H1 (cell line): ENCODE measurements at regions not wholly inside any gene's neighbourhood (a gene's known extent, or its start where the extent isn't known, plus 50 kb on each side); places are given as distances from the start of the nearest gene placed in this dataset.

Experiments
- CEBPB ChIP-seq: IDR thresholded peaks from 2 replicates; pipeline ENCODE4 v1.6.1; 2012; ENCODE audit warnings: low read depth, low read length
- KDM4A ChIP-seq: IDR thresholded peaks from one replicate; pipeline ENCODE4 v1.7.1; 2012; ENCODE audit warnings: low read depth, mild to moderate bottlenecking, moderate library complexity, low read length, inconsistent platforms; ENCODE audit not compliant: severe bottlenecking
- KDM5A ChIP-seq: fragments of 200-600 bp; IDR thresholded peaks from 2 replicates; pipeline ENCODE4 v1.7.1; 2012; ENCODE audit warnings: mild to moderate bottlenecking, low read length, inconsistent platforms, mixed read lengths
- RBBP5 ChIP-seq: IDR thresholded peaks from 2 replicates; pipeline ENCODE4 v1.7.1; 2012; ENCODE audit warnings: low read depth, mild to moderate bottlenecking, inconsistent platforms, low read length, moderate library complexity, borderline replicate concordance
- RFX5 ChIP-seq: IDR thresholded peaks from 2 replicates; pipeline ENCODE4 v1.6.1; 2011; ENCODE audit warnings: low read depth, low read length, improper control_type of control experiment, borderline replicate concordance
- TF ChIP-seq, protein P1 (sequence below): fragments of 300-600 bp; sonication (generic); IDR thresholded peaks from 2 replicates; pipeline ENCODE4 v1.7.1; 2012; ENCODE audit warnings: low read length, moderate library complexity, mild to moderate bottlenecking, inconsistent platforms; ENCODE audit not compliant: insufficient replicate concordance
- TF ChIP-seq, protein P2 (sequence below): IDR thresholded peaks from 2 replicates; pipeline ENCODE4 v1.6.1; 2011; ENCODE audit warnings: low read length, improper control_type of control experiment

DNA sequence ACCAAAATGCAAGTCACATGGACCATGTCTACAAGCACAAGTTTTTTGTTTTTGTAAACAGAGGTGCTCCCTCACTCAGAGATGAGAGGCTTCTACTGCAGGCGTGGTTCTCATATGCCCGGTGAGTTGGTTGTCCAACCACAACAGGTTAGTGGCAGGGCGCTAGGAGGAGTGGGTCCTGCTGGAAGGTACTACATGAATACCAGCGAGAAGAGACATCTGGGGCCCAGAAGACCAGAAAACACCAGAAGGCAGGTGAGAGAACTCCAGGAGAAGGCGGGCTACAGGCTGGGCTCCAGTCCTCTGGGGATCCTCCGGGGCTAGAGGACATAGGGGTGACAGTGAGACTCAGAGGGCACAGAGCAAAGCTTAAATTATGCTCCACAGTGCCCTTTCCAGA, 366.5 kb downstream of the MATN1 start (continued):
- TF ChIP-seq, protein P1, sequence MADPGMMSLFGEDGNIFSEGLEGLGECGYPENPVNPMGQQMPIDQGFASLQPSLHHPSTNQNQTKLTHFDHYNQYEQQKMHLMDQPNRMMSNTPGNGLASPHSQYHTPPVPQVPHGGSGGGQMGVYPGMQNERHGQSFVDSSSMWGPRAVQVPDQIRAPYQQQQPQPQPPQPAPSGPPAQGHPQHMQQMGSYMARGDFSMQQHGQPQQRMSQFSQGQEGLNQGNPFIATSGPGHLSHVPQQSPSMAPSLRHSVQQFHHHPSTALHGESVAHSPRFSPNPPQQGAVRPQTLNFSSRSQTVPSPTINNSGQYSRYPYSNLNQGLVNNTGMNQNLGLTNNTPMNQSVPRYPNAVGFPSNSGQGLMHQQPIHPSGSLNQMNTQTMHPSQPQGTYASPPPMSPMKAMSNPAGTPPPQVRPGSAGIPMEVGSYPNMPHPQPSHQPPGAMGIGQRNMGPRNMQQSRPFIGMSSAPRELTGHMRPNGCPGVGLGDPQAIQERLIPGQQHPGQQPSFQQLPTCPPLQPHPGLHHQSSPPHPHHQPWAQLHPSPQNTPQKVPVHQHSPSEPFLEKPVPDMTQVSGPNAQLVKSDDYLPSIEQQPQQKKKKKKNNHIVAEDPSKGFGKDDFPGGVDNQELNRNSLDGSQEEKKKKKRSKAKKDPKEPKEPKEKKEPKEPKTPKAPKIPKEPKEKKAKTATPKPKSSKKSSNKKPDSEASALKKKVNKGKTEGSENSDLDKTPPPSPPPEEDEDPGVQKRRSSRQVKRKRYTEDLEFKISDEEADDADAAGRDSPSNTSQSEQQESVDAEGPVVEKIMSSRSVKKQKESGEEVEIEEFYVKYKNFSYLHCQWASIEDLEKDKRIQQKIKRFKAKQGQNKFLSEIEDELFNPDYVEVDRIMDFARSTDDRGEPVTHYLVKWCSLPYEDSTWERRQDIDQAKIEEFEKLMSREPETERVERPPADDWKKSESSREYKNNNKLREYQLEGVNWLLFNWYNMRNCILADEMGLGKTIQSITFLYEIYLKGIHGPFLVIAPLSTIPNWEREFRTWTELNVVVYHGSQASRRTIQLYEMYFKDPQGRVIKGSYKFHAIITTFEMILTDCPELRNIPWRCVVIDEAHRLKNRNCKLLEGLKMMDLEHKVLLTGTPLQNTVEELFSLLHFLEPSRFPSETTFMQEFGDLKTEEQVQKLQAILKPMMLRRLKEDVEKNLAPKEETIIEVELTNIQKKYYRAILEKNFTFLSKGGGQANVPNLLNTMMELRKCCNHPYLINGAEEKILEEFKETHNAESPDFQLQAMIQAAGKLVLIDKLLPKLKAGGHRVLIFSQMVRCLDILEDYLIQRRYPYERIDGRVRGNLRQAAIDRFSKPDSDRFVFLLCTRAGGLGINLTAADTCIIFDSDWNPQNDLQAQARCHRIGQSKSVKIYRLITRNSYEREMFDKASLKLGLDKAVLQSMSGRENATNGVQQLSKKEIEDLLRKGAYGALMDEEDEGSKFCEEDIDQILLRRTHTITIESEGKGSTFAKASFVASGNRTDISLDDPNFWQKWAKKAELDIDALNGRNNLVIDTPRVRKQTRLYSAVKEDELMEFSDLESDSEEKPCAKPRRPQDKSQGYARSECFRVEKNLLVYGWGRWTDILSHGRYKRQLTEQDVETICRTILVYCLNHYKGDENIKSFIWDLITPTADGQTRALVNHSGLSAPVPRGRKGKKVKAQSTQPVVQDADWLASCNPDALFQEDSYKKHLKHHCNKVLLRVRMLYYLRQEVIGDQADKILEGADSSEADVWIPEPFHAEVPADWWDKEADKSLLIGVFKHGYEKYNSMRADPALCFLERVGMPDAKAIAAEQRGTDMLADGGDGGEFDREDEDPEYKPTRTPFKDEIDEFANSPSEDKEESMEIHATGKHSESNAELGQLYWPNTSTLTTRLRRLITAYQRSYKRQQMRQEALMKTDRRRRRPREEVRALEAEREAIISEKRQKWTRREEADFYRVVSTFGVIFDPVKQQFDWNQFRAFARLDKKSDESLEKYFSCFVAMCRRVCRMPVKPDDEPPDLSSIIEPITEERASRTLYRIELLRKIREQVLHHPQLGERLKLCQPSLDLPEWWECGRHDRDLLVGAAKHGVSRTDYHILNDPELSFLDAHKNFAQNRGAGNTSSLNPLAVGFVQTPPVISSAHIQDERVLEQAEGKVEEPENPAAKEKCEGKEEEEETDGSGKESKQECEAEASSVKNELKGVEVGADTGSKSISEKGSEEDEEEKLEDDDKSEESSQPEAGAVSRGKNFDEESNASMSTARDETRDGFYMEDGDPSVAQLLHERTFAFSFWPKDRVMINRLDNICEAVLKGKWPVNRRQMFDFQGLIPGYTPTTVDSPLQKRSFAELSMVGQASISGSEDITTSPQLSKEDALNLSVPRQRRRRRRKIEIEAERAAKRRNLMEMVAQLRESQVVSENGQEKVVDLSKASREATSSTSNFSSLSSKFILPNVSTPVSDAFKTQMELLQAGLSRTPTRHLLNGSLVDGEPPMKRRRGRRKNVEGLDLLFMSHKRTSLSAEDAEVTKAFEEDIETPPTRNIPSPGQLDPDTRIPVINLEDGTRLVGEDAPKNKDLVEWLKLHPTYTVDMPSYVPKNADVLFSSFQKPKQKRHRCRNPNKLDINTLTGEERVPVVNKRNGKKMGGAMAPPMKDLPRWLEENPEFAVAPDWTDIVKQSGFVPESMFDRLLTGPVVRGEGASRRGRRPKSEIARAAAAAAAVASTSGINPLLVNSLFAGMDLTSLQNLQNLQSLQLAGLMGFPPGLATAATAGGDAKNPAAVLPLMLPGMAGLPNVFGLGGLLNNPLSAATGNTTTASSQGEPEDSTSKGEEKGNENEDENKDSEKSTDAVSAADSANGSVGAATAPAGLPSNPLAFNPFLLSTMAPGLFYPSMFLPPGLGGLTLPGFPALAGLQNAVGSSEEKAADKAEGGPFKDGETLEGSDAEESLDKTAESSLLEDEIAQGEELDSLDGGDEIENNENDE = no peak
- no peak for TF ChIP-seq CEBPB
- no peak for TF ChIP-seq KDM5A
- TF ChIP-seq KDM4A = no peak
- no peak for TF ChIP-seq RFX5
- TF ChIP-seq, protein P2, sequence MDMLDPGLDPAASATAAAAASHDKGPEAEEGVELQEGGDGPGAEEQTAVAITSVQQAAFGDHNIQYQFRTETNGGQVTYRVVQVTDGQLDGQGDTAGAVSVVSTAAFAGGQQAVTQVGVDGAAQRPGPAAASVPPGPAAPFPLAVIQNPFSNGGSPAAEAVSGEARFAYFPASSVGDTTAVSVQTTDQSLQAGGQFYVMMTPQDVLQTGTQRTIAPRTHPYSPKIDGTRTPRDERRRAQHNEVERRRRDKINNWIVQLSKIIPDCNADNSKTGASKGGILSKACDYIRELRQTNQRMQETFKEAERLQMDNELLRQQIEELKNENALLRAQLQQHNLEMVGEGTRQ = no peak
- no peak for TF ChIP-seq RBBP5
